Stimulated activated CD8-positive, alpha-beta memory T cell treated with anti-CD3 and anti-CD28 coated beads, Interleukin-7, amount 100 ng/mL, for 1 hour (primary cell): ENCODE measurements at regions not wholly inside any gene's neighbourhood (a gene's known extent, or its start where the extent isn't known, plus 50 kb on each side); places are given as distances from the start of the nearest gene placed in this dataset.
"Not testable (repeated sequence)": the region's sequence is repeated elsewhere in the genome, so short reads cannot be mapped to it uniquely, and the experiment has no call there.

Experiments used
- DNase-seq, 2 donors: peaks; one replicate each; pipeline ENCODE4 v3.0.0-alpha.2; 2020; ENCODE audit warnings: low read depth in 2 of 2

DNA sequence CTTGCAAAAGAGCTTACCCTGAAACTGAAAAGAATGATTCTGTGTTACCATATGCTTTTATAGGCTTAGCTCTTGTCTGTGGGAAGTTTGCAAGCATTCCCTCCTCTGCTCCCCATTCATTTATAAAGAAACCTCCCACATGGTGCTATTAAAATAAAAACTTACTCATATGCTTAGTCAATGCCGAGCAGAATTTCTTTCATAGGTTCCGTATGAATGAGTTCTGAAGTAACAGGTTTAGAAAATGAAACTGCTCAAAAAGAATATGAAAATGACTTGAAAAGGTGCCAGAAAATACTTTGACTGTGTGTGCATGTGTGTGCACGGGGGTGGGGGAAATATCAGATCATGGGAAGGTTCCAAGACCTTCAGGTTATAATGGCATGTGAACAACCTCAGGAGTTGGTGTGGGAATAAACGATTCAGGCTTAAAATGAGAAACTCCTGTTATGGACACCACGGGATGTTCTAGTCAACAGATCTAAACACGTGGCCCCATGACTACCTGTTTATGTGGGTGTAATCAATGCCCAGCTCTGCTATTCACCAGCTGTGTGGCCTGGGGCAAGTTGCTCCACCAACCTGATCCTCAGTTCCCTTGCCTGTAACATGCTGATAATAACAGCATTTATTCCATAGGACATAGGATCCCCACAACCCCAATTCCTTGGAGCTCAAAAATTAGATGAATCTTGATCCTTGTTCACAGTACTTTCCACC, 293.7 kb upstream of the PLGLB1 start:
- not testable (repeated sequence) for DNase-seq

DNA sequence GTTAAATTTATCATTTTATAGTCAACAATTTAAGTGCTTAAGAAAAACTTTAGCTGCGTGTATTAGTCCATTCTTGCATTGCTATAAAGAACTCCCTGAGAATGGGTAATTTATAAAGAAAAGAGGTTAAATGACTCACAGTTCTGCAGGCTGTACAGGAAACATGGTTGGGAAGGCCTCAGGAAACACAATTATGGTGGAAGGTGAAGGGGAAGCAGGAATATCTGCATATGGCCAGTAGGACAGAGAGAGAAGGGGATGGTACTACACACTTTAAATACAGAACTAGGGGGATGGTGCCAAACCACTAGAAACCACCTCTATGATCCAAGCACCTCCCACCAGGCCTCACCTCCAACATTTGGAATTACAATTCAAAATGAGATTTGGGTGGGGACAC, 295.5 kb upstream of the PLGLB1 start:
- not testable (repeated sequence) for DNase-seq

DNA sequence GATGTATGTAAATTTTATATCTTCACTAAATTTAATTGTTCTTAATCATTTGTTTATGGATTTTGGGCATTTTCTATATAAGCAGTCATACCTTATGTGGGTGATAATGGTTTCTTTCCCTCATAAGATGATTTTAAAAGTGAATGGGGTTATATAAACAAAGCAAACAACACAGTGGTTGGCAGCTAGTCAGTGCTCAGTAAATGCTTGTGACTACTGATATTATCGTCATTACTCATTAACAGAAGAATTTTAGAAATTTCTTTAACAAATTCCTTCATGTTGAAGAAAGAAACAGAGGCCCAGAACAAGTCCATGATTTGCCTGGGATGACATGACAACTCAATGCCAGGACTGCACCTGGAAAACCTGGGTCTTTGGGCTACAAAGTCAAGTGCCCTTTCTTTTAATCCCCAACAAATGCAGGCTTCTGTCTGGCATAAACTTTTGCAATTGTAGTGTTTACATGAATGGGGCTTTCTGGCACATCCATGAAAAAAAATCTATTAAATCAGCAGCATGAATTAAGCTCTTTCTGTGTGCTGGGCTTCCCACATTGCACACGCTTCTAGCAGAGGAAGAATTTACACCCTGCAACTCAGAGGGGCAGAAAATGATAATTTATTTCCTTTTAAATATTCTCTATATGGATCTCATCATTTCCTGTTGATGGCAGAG, 297.3 kb upstream of the PLGLB1 start:
- not testable (repeated sequence) for DNase-seq

DNA sequence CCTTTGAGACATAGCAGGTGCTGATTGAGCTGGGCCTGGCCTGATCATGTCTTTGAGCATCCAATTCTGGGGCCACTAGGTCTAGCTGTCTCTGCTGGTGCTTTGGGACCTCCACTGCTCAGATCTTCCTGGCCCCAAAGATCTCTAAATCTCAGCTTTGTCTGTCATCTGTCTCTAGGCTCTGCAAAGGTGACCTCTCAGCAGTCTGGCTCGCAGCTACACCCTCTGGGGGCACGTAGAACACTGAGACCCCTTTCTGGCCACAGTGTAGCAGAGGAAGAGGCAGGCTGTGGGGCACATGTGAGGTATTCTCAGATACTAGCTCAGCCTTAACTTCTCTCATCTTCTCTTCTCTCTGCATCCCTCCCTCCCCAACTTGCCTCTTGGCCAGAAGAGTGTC, 298.1 kb upstream of the PLGLB1 start:
- not testable (repeated sequence) for DNase-seq

GRCh38 chr2:87321201-87321600, 299.6 kb upstream of the PLGLB1 start:
- DNase-seq: not testable (repeated sequence)

DNA sequence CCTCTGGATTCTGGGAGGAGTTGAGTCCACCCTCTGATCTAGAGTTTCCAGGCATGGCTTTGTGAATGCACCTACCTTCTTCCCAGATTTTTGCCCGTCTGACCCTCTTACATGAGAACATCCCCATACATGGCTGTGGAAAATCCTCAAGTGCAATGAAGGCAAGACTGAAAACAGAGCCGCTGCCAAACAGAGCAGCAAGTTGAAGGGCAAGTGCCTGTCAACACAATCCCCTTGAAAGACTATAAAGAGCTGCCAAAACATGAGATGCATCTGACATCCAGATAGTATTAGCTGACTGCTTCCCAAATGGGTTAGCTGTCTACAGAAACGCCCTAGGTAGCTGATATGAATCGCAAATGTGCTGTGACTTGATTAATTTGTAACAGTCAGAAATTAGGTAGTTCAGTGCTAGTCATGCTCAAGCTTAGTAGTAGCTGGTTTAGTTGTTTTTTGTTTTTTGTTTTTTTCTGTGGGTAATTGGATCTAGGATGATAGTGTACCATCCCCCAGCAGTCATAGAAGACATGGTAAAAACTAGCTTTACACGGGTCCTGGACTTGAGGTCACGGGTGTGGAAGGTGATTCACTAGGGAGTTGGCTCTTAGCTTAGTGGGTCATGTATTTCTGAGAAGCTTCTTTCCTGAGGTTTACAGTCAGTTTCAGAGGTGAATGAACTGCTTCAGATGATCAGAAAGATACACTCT, 302.8 kb upstream of the PLGLB1 start:
- not testable (repeated sequence) for DNase-seq

- DNase-seq: not testable (repeated sequence)
These were observed 303.6 kb upstream of the PLGLB1 start for GRCh38 chr2:87325042-87325910.

DNA sequence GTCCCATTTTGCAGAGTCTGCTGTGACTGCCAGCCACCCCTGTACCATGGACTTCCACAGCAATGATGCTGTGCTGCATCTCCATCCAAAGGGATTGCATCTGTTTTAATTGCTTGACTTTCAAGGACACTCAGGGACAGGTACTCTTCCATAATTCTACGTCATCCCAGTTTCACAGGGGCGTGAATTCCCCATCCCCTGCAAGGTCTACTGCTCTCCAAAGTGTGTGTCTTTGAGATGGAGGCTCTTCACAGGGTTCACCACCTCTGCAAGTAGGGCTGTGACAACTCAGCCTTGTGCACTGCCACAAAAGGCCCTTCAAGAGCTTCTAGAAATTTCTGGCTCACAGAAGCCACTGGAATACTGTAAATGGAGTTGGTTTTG, 304.3 kb upstream of the PLGLB1 start:
- not testable (repeated sequence) for DNase-seq

DNA sequence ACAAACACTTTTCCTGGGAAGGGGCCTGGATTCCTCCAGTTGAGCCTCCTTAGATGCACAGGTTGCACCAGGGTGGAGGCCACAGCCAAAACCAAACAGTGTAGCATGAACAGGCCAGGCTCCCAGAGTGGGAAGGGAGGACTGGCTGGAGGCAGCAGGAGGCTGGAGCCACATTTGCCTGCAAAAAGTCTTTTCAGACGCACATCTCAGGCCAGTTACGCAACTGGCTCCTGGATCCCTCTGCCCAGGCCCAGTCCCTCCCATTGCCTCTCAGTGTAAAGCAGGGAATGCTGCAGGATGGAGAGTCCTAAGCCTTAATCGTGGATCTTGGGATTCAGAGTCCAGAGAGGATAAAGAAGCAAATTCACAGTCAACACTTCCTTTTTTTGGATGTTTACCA, 305.1 kb upstream of the PLGLB1 start:
- not testable (repeated sequence) for DNase-seq

DNA sequence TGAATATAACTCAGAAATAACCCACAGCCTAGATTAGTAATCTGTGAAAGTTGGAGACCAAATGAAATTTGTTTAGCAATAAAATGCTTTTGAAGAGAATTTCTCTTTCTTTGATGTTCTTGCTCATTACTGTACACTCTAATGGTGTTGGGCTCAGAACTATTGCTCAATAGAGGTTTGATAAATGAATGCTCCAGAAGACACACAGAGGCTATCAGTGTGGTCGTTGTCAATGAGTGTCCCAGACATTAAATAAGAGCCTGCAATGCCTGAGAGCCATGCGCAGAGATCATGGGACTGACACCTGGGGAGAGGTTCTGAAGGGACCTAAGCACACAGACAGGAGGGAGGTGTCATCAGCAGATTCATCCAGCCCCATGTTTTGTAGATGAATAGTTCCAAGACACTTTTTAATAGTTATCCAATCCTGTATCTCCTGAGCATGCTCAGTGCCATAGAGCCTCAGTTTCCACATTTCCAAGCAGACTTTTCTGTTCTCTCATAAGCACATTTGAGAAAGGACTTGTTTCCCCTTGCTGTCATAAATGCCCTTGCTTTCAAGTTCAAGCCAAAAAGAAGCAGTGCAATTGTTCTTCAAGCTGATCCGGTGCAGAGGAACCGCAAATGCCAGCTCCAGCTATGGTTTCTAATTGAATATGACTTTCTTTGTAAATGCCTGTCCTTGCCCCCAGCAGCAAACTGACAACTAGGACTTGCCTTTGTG, 306.2 kb upstream of the PLGLB1 start:
- DNase-seq: not testable (repeated sequence)

DNA sequence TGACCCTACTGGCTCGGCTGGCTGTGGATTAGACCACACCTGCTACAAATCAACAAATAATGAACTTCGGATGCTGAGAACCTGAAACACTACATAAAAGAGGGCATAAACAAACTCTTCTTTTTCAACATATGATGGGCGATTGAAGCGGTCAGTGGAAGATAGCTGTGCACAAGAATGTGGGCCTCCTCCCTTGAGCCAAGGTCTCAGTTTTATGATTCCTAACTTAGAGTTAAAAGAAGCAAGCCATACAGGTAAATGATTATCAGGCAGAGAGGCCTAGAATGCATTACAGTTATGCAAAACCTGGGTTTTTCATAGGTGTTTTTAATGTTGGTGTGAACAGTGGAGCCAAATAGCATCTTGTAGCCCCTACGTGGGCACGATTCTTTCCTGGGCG, 307.9 kb upstream of the PLGLB1 start:
- DNase-seq: not testable (repeated sequence)

DNA sequence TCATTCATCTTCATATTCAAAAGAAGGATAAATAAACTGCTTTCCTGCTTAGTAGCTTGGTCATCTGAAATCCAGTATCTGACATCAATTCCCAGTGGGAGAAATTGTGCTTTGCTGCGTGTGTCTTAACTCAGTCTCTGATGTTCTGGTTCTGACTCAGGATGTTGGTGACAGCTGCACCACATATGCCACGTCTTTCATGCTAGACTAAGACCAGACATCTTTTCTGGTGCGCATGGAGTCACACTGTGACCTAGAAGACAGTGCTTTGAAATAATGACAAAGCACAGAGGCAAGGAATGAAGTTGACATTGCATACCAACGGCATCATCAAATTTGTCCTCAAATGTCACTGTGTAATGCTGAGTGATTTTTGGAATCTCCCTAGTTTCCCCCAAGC, 308.8 kb upstream of the PLGLB1 start:
- DNase-seq: not testable (repeated sequence)

- DNase-seq: not testable (repeated sequence)
These were observed 310.4 kb upstream of the PLGLB1 start for GRCh38 chr2:87331940-87332583.

DNA sequence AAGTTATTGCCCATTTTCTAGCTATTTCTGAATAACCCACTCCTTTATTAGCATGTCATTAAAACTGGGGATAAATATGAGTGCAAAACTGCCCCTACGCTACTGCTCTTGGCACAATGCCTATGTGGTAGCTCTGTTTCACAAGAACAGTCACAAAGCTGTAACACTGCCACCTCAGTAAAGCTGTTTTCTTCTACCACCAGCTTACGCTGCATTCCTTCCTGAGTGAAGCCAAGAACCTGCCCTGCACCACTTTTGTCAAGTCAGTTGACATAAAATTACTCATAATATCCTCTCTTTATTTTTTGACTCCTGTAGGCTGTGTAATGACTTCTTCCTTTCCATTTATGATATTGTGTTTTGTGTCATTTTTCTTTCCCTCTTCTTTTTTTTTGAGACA, 313.2 kb upstream of the PLGLB1 start:
- DNase-seq: not testable (repeated sequence)

DNA sequence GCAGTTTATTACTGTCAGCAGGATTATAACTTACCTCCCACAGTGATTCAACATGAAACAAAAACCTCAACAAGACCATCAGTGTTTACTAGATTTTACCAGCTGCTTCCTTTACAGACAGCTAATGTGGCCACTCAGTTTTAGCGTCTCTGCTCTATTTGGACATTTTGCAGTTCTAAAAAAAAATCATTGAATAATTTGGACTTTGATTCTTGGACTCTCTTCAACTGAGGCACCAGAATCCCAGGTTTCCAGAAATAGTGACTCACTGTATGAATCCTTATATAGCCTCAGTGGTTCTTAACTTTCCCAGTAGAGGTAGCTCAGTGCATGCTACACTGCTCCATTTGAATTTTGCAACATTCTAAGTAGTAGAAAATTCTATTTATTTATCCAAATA, 317.4 kb upstream of the PLGLB1 start:
- DNase-seq: not testable (repeated sequence)

GRCh38 chr2:87341601-87342014, 320.0 kb upstream of the PLGLB1 start:
- DNase-seq: peak in 1 of 2 donors; percentile 15

GRCh38 chr2:87342175-87342574, 320.5 kb upstream of the PLGLB1 start:
- DNase-seq: not testable (repeated sequence)

GRCh38 chr2:87343347-87343746, 321.7 kb upstream of the PLGLB1 start:
- not testable (repeated sequence) for DNase-seq

GRCh38 chr2:87345283-87345682, 323.6 kb upstream of the PLGLB1 start:
- DNase-seq: not testable (repeated sequence)

DNA sequence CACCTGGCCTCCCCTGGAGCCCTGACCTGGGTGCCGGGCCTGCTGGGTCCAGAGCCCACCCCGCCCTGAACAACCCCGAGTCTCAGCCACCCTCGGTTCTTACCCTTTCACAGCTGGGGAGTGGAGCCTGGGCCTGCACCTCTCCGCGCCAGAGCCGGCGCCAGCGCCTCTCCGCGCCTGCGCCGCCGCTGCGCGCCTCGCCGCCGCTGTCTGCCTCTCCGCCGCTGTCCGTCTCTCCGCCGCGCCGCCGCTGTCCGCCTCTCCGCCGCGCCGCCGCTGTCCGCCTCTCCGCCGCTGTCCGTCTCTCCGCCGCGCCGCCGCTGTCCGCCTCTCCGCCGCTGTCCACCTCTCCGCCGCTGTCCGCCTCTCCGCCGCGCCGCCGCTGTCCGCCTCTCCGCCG, 326.9 kb upstream of the PLGLB1 start:
- not testable (repeated sequence) for DNase-seq
